ENCODE measurements at regions not wholly inside any gene's neighbourhood (a gene's known extent, or its start where the extent isn't known, plus 50 kb on each side); places are given as distances from the start of the nearest gene placed in this dataset.

DNA sequence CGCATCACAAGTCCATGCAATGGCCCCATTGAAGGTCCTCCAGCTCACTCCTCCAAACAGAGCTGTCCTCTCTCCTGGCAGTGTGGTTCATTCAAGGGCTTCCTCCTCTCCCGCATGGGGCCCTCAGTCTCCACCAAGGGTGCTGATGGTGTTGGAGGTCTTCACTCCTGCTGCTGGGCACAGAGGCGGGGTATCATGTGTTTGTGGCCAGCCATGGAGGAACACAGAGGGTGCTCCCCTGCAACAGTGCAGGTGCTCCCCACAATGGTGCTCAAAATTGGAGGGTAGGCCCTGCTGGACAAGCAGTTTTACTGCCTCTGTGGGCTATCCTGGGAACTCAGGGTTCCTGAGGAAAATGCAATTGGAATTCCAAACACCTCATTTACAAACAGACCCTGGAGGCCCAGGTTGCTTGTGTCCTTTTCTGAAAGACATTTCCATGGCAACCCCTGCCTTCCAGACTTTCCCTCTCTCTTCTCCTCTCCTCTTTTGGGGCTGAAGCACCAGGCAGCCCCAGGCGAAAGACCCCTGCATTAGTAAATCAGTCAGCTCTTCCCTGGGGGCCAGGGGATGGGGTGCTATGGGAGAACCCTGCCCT, 256.0 kb downstream of the HAUS1 start:
- no peak overlapping the region for H3K4me3 ChIP-seq (ENCODE audit: low read length)
- TF ChIP-seq, protein P1, sequence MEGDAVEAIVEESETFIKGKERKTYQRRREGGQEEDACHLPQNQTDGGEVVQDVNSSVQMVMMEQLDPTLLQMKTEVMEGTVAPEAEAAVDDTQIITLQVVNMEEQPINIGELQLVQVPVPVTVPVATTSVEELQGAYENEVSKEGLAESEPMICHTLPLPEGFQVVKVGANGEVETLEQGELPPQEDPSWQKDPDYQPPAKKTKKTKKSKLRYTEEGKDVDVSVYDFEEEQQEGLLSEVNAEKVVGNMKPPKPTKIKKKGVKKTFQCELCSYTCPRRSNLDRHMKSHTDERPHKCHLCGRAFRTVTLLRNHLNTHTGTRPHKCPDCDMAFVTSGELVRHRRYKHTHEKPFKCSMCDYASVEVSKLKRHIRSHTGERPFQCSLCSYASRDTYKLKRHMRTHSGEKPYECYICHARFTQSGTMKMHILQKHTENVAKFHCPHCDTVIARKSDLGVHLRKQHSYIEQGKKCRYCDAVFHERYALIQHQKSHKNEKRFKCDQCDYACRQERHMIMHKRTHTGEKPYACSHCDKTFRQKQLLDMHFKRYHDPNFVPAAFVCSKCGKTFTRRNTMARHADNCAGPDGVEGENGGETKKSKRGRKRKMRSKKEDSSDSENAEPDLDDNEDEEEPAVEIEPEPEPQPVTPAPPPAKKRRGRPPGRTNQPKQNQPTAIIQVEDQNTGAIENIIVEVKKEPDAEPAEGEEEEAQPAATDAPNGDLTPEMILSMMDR (conservative IDR thresholded peaks at IDR 0.05; ENCODE audit: low read depth, low read length): no peak
- DNase-seq (ENCODE audit: low read depth): no peak

DNA sequence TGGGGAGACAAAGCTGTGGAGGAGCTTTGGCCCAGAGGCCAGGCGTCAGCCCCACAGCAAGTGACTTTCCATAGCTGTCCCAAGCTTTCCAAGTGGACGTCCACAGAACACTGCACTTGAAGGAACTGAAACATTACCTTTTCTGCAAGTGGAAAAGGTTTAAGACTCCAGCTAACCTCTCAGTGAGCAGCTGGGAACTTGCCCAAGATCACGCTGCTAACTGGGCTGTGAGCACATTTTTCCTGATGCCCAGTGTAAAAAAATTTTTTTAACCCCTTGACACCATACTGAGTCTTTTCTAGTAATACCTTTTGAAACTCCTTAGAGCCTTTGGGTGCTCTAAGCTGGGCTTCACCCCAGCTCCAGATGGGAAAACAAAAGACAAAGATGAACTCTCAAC, 256.7 kb downstream of the HAUS1 start:
- H3K4me3 ChIP-seq (ENCODE audit: low read length): no peak overlapping the region
- TF ChIP-seq, protein P1 (conservative IDR thresholded peaks at IDR 0.05; ENCODE audit: low read depth, low read length): no peak
- no peak for DNase-seq (ENCODE audit: low read depth)

DNA sequence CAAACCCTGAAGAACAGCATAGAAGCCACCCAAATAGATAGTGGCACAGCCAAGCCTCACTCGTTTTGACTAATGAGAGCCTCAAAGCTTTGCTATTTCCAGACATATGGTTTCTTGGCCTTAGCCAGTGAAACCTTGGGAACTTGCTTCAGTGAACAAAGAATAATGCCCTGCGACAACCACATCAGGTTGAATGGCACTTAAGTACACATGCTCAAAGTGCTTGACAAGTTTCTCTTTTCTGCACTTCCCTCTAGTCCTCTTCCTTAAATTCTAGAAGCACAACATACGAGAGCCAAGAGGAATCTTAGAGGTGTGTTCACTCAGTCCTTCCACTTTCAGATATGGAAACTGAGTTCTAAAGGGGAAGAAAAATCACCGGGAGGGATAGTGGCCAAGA, 258.3 kb downstream of the HAUS1 start:
- no peak overlapping the region for H3K4me3 ChIP-seq (ENCODE audit: low read length)
- TF ChIP-seq, protein P1 (conservative IDR thresholded peaks at IDR 0.05; ENCODE audit: low read depth, low read length): no peak
- no peak for DNase-seq (ENCODE audit: low read depth)

DNA sequence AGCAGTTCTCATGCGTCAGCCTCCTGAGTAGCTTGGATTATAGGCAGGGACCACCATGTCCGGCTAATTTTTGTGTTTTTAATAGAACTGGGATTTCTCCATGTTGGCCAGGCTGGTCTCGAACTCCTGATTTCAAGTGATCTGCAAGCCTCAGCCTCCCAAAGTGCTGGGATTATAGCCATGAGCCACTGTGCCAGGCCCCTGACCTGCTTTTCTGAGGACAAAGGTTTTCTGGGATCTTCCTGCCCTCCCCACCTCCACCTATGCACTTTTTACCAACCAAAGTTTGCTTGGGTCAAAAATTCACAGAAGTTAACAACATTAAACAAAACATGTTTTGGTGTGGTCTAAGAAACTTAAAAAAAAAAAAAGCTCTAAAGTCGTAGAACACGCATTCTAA, 259.9 kb downstream of the HAUS1 start:
- H3K4me3 ChIP-seq (ENCODE audit: low read length): no peak overlapping the region
- no peak for DNase-seq (ENCODE audit: low read depth)
- TF ChIP-seq, protein P1 (conservative IDR thresholded peaks at IDR 0.05; ENCODE audit: low read depth, low read length): no peak

DNA sequence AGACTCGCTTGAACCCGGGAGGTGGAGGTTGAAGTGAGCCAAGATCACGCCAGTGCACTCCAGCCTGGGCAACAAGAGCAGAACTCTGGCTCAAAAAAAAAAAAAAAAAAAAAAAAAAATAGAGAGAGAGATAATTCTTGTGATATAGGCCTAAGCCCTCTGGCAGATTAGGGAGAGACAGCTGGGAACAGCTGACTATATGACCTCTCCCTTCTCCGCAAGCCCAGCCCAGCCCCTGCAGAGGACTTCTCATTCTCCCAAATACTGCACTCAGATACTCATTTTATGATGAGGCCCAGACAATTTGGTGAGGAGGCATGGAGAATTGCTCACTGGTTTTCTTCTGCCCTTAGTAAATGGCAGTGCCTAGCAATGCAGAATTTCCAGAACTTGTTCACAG, 262.0 kb downstream of the HAUS1 start:
- no peak for DNase-seq (ENCODE audit: low read depth)
- TF ChIP-seq, protein P1 (conservative IDR thresholded peaks at IDR 0.05; ENCODE audit: low read depth, low read length): no peak
- H3K4me3 ChIP-seq (ENCODE audit: low read length): no peak overlapping the region

DNA sequence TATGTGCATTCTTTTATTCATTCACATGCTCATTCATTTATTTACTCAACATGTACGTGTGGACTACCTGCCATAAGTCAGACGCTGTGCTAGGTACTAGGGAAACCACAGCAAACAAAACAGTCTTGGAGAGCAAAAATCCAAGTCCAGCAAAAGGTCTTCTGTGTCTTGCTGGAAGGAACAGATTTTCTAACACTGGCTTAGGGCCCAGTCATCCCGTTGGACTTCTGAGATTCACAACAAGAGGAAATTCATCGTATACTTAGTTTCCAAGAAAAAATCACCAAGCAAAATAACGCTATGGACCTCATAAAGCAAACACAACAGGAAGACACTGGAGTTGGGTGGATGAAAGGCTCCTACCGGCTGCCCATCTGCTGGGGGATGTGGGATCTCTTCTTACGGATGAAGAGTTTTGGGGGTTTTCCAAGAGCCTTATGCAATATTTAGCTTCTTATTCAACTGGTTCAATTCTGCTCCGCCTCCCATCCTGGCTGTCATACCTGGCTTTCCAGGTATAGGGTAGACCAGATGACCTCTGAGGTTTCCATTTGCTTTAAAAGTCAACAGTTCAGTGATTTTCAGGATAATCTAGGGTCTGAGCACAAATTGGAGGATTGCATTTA, 262.7 kb downstream of the HAUS1 start:
- TF ChIP-seq, protein P1 (conservative IDR thresholded peaks at IDR 0.05; ENCODE audit: low read depth, low read length): no peak

DNA sequence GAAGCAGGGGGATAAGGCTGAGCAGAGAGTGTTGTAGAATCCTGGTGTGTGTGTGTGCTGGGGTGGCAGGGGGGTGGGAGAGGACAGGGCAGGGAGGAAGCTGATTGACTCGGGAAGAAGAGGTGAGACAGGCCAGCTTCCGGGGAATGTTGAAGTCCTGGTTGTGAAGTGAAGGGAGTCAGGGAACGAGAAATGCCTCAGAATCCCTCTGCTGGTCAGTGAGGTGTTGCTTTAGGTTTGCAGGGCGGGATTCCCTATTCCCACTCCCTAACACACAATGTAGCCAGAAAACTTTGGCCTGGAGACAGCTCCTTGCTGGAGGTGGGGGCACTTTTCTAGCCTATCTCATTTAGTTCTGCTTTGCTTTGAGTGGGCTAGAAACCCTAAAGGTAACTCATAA, 265.1 kb downstream of the HAUS1 start:
- H3K4me3 ChIP-seq (ENCODE audit: low read length): no peak overlapping the region
- no peak for DNase-seq (ENCODE audit: low read depth)
- TF ChIP-seq, protein P1 (conservative IDR thresholded peaks at IDR 0.05; ENCODE audit: low read depth, low read length): peak; percentile 4

More for the DNA sequence above, 262.7 kb downstream of the HAUS1 start:
- no peak overlapping the region for H3K4me3 ChIP-seq (ENCODE audit: low read length)
- no peak for DNase-seq (ENCODE audit: low read depth)

Data from retinal pigment epithelial cell (primary cell).